ENCODE measurements at regions not wholly inside any gene's neighbourhood (a gene's known extent, or its start where the extent isn't known, plus 50 kb on each side); places are given as distances from the start of the nearest gene placed in this dataset.

GRCh38 chr18:45173799-45174519 is 441.3 kb upstream of the SLC14A2 start:
- TF ChIP-seq MEF2A (IDR thresholded peaks at IDR 0.05; ENCODE audit: borderline replicate concordance, low read depth): no peak
- no peak for TF ChIP-seq CTCF (IDR thresholded peaks at IDR 0.05)
- no peak for TF ChIP-seq MAX (IDR thresholded peaks at IDR 0.05; ENCODE audit: low read depth)

All from SK-N-SH (cell line).